Loucy (cell line): ENCODE measurements at regions not wholly inside any gene's neighbourhood (a gene's known extent, or its start where the extent isn't known, plus 50 kb on each side); places are given as distances from the start of the nearest gene placed in this dataset.

ENCODE experiments used
- H2AFZ ChIP-seq: fragments of 200-600 bp; sonication (generic); 2 replicates; pipeline ENCODE4 v1.6.0; 2016; ENCODE audit warnings: antibody characterized with exemption, mild to moderate bottlenecking, low read length, moderate library complexity
- H3F3A ChIP-seq: fragments of 200-600 bp; 2 replicates; pipeline ENCODE4 v1.6.0; 2016; ENCODE audit warnings: antibody characterized with exemption, low read depth, mild to moderate bottlenecking
- H3K27me3 ChIP-seq: fragments of 200-600 bp; sonication (generic); 2 replicates; pipeline ENCODE4 v1.6.1; 2014; ENCODE audit warnings: low read length, mild to moderate bottlenecking; ENCODE audit not compliant: insufficient read depth, poor library complexity, severe bottlenecking
- H3K36me3 ChIP-seq: fragments of 200-600 bp; sonication (generic); 2 replicates; pipeline ENCODE4 v1.6.1; 2016; ENCODE audit warnings: low read length; ENCODE audit not compliant: insufficient read depth
- H3K4me1 ChIP-seq: fragments of 200-600 bp; sonication (generic); 2 replicates; pipeline ENCODE4 v1.5.1; 2014; ENCODE audit warnings: low read length, mild to moderate bottlenecking; ENCODE audit not compliant: insufficient read depth, poor library complexity, severe bottlenecking
- H3K4me2 ChIP-seq: fragments of 200-600 bp; sonication (generic); 2 replicates; pipeline ENCODE4 v1.6.0; 2014; ENCODE audit warnings: antibody characterized with exemption, low read length, low read depth, mild to moderate bottlenecking; ENCODE audit not compliant: poor library complexity, severe bottlenecking
- H3K4me3 ChIP-seq: fragments of 200-600 bp; sonication (generic); 2 replicates; pipeline ENCODE4 v1.5.1; 2014; ENCODE audit warnings: low read length, mild to moderate bottlenecking, mixed read lengths; ENCODE audit not compliant: poor library complexity, severe bottlenecking
- H3K79me2 ChIP-seq: fragments of 200-600 bp; sonication (generic); 2 replicates; pipeline ENCODE4 v1.6.1; 2014; ENCODE audit warnings: low read length; ENCODE audit not compliant: insufficient read depth
- H3K9ac ChIP-seq: fragments of 200-600 bp; sonication (generic); 2 replicates; pipeline ENCODE4 v1.6.0; 2014; ENCODE audit warnings: mild to moderate bottlenecking, low read depth, low read length, moderate library complexity; ENCODE audit not compliant: poor library complexity, severe bottlenecking
- H3K9me2 ChIP-seq: fragments of 200-600 bp; sonication (generic); replicated peaks from 2 replicates; pipeline ENCODE4 v1.6.1; 2016; ENCODE audit warnings: low read depth, low read length, mixed read lengths
- H3K9me3 ChIP-seq: fragments of 200-600 bp; sonication (generic); 2 replicates; pipeline ENCODE4 v1.6.1; 2014; ENCODE audit warnings: mild to moderate bottlenecking, antibody characterized with exemption, low read length, low read depth; ENCODE audit not compliant: insufficient read depth
- H4K20me1 ChIP-seq: fragments of 200-600 bp; sonication (generic); 2 replicates; pipeline ENCODE4 v1.6.0; 2014; ENCODE audit warnings: antibody characterized with exemption, low read length, mild to moderate bottlenecking; ENCODE audit not compliant: insufficient read depth, poor library complexity, severe bottlenecking
- EZH2phosphoT487 ChIP-seq: fragments of 200-600 bp; IDR thresholded peaks from 2 replicates; pipeline ENCODE4 v1.6.1; 2018; ENCODE audit warnings: antibody characterized with exemption, mild to moderate bottlenecking, moderate library complexity, borderline replicate concordance
- TF ChIP-seq, protein P1 (sequence below): fragments of 200-600 bp; sonication (generic); conservative IDR thresholded peaks from 2 replicates; pipeline ENCODE4 v1.5.1; 2014; ENCODE audit warnings: mild to moderate bottlenecking, antibody characterized with exemption, low read length

DNA sequence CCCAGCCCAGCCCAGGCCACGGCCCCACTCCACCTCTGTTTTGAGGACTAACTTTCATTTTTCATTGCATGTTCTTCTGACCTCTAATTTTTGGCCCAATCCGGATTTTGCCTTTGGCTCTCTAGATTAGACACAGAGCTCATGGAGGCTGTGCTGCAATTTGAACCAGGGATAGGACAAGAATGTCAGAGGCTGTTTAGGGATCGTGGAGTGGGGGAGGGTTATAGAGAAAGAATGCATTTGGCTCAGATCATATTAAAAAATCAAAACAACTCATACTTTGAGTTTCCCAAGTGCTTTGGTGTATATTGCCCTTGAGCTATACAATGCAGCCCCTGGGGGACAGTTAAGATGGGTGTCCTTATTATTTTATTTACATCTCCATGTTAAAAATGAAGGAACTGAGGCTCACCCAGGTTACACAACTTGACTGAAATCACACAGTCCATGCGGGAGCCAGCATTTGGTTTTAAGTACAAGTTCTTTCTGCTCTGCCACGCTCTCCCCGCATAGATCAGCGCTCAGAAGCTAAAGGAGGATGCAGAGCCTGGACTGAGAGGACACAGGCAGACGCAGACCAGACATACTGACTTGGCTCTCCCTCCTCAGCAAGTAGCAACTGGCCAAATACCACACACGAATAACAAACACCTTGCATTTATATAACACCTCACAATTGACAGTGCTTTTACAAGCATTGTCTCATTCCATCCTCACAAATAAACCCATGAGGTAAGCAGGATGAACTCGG is 126.4 kb upstream of the RAI14 start:
- H3K79me2 ChIP-seq: no peaks in the 10 kb centered on the region
- H3K4me1 ChIP-seq: peaks cover 15% of the 10 kb centered on the region
- no peak overlapping the region for H3K4me3 ChIP-seq
- H3K9me3 ChIP-seq: no peaks in the 10 kb centered on the region
- no peaks in the 10 kb centered on the region for H3F3A ChIP-seq
- H4K20me1 ChIP-seq: no peaks in the 10 kb centered on the region
- no peaks in the 10 kb centered on the region for H3K27me3 ChIP-seq
- no peaks in the 10 kb centered on the region for H3K36me3 ChIP-seq
- TF ChIP-seq EZH2phosphoT487: no peak
- TF ChIP-seq, protein P1, sequence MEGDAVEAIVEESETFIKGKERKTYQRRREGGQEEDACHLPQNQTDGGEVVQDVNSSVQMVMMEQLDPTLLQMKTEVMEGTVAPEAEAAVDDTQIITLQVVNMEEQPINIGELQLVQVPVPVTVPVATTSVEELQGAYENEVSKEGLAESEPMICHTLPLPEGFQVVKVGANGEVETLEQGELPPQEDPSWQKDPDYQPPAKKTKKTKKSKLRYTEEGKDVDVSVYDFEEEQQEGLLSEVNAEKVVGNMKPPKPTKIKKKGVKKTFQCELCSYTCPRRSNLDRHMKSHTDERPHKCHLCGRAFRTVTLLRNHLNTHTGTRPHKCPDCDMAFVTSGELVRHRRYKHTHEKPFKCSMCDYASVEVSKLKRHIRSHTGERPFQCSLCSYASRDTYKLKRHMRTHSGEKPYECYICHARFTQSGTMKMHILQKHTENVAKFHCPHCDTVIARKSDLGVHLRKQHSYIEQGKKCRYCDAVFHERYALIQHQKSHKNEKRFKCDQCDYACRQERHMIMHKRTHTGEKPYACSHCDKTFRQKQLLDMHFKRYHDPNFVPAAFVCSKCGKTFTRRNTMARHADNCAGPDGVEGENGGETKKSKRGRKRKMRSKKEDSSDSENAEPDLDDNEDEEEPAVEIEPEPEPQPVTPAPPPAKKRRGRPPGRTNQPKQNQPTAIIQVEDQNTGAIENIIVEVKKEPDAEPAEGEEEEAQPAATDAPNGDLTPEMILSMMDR: no peak
- H3K4me2 ChIP-seq: no peak overlapping the region
- no peak overlapping the region for H3K9ac ChIP-seq
- no peaks in the 10 kb centered on the region for H3K9me2 ChIP-seq
- H2AFZ ChIP-seq: no peak overlapping the region

DNA sequence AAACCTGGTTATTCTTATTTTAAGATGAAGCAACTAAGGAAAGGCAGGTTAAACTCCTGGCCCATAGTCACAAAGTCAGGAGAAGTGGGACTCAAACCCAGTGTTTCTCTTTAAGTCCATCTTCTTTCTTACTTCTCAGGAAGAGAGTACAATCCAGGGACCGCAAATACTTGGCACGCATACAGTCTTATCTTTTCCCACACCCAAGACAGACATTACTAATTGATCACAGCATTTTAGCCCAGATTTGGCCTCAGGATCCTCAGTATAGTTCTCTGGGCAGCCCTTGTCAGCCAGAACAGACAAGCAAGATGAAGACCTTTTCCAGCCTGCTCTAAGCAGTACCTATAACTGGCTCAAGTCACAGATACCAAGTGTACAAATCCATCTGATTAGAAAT is 125.5 kb upstream of the RAI14 start:
- no peaks in the 10 kb centered on the region for H3F3A ChIP-seq
- H3K9ac ChIP-seq: no peak overlapping the region
- H3K36me3 ChIP-seq: no peaks in the 10 kb centered on the region
- no peaks in the 10 kb centered on the region for H3K27me3 ChIP-seq
- no peak for TF ChIP-seq EZH2phosphoT487
- TF ChIP-seq, protein P1: no peak
- H3K79me2 ChIP-seq: no peaks in the 10 kb centered on the region
- peaks cover 15% of the 10 kb centered on the region for H3K4me1 ChIP-seq
- H3K9me2 ChIP-seq: no peaks in the 10 kb centered on the region
- H3K9me3 ChIP-seq: no peaks in the 10 kb centered on the region
- H3K4me2 ChIP-seq: no peak overlapping the region
- no peaks in the 10 kb centered on the region for H4K20me1 ChIP-seq
- H2AFZ ChIP-seq: no peak overlapping the region
- no peak overlapping the region for H3K4me3 ChIP-seq

DNA sequence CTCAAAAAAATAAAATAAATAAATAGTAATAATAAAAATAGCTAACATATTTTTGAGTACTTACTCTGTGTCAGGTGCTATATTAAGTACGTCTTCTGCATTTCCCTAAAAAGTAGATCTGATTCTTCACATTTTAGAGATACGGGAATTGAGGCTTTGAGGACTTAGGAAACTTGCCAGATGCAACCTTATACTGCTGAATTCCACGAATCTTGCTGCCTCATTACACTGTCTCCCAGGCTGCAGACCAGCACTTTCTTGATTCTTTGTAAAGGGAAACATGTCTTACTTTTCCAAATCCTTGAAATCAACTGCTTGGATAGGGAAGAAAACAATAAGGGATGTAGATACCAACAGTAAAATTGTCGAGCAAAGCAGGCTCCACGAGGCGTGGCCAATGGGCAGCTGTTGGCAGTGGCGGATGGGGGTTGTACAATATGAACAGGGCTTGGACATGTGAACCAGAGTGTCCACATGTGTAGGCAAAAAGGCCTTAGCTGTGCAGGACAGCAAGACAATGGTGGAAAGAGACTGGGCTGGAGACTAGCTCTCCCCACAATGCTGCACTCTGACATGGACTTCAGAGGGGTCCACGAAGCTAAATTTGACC is 124.3 kb upstream of the RAI14 start:
- Histone ChIP-seq H3K9ac (no peak overlapping the region), H3K4me1 (peaks cover 4% of the 10 kb centered on the region), H3K4me2 (no peak overlapping the region), H3F3A (no peaks in the 10 kb centered on the region), H3K27me3 (no peaks in the 10 kb centered on the region), H3K79me2 (no peaks in the 10 kb centered on the region), H4K20me1 (no peaks in the 10 kb centered on the region), H3K4me3 (no peak overlapping the region), H2AFZ (no peak overlapping the region), H3K9me3 (no peaks in the 10 kb centered on the region), H3K9me2 (no peaks in the 10 kb centered on the region), H3K36me3 (no peaks in the 10 kb centered on the region)
- TF ChIP-seq, protein P1: no peak
- TF ChIP-seq EZH2phosphoT487: no peak
